ENCODE measurements at regions not wholly inside any gene's neighbourhood (a gene's known extent, or its start where the extent isn't known, plus 50 kb on each side); places are given as distances from the start of the nearest gene placed in this dataset.

GRCh38 chr12:76631741-76632140 is 72.2 kb upstream of the OSBPL8 start:
- Histone ChIP-seq H3K4me3 (no peak overlapping the region), H2AFZ (replicated peaks) (no peak overlapping the region), H3K4me2 (no peak overlapping the region), H3K27ac (no peak overlapping the region), H4K20me1 (ENCODE audit: low read depth) (no peaks in the 10 kb centered on the region), H3K9ac (no peak overlapping the region), H3K27me3 (no peaks in the 10 kb centered on the region), H3K9me3 (ENCODE audit: low read depth) (no peaks in the 10 kb centered on the region), H3K36me3 (no peaks in the 10 kb centered on the region), H3K4me1 (peaks cover 16% of the 10 kb centered on the region), H3F3A (ENCODE audit: low read depth) (no peaks in the 10 kb centered on the region), H3K79me2 (ENCODE audit: low read depth) (no peaks in the 10 kb centered on the region)
- H3K27ac Mint-ChIP-seq, result no peak overlapping the region
- H3K9me3 Mint-ChIP-seq, result no peaks in the 10 kb centered on the region
- no peak for DNase-seq (ENCODE audit: low spot score)
- peaks cover 20% of the 10 kb centered on the region for H3K4me1 Mint-ChIP-seq
- TF ChIP-seq CTCF (IDR thresholded peaks at IDR 0.05) (no peak), EZH2 (IDR thresholded peaks at IDR 0.05) (no peak), EZH2phosphoT487 (IDR thresholded peaks at IDR 0.05) (no peak)
- no peak overlapping the region for H3K4me3 Mint-ChIP-seq
- no peaks in the 10 kb centered on the region for H3K27me3 Mint-ChIP-seq (ENCODE audit: insufficient read depth, low read depth)
- H3K36me3 Mint-ChIP-seq, result no peaks in the 10 kb centered on the region

GRCh38 chr12:76633415-76633814 is 73.8 kb upstream of the OSBPL8 start:
- H4K20me1 ChIP-seq (ENCODE audit: low read depth), result no peaks in the 10 kb centered on the region

GRCh38 chr12:76634133-76634532 is 74.6 kb upstream of the OSBPL8 start:
- Histone ChIP-seq H3K27me3 (no peaks in the 10 kb centered on the region), H3K79me2 (ENCODE audit: low read depth) (no peaks in the 10 kb centered on the region), H2AFZ (replicated peaks) (no peak overlapping the region), H4K20me1 (ENCODE audit: low read depth) (no peaks in the 10 kb centered on the region), H3K9me3 (ENCODE audit: low read depth) (no peaks in the 10 kb centered on the region), H3F3A (ENCODE audit: low read depth) (no peaks in the 10 kb centered on the region), H3K4me2 (peak overlapping the region; percentile 65), H3K9ac (no peak overlapping the region), H3K4me1 (peaks cover 16% of the 10 kb centered on the region), H3K36me3 (no peaks in the 10 kb centered on the region), H3K4me3 (peak overlapping the region; percentile 20), H3K27ac (no peak overlapping the region)
- H3K4me3 Mint-ChIP-seq, result no peak overlapping the region
- peak; percentile 73 for DNase-seq (ENCODE audit: low spot score)
- TF ChIP-seq CTCF (IDR thresholded peaks at IDR 0.05) (no peak), EZH2phosphoT487 (IDR thresholded peaks at IDR 0.05) (no peak), EZH2 (IDR thresholded peaks at IDR 0.05) (no peak)
- H3K36me3 Mint-ChIP-seq, result no peaks in the 10 kb centered on the region
- peaks cover 20% of the 10 kb centered on the region for H3K4me1 Mint-ChIP-seq
- H3K9me3 Mint-ChIP-seq, result no peaks in the 10 kb centered on the region
- peak overlapping the region; percentile 81 for H3K27ac Mint-ChIP-seq
- no peaks in the 10 kb centered on the region for H3K27me3 Mint-ChIP-seq (ENCODE audit: insufficient read depth, low read depth)

More at GRCh38 chr12:76633415-76633814, 73.8 kb upstream of the OSBPL8 start:
- Histone ChIP-seq H3K27me3 (no peaks in the 10 kb centered on the region), H3F3A (ENCODE audit: low read depth) (no peaks in the 10 kb centered on the region), H3K9me3 (ENCODE audit: low read depth) (no peaks in the 10 kb centered on the region), H2AFZ (replicated peaks) (no peak overlapping the region), H3K79me2 (ENCODE audit: low read depth) (no peaks in the 10 kb centered on the region), H3K4me3 (no peak overlapping the region), H3K27ac (no peak overlapping the region), H3K9ac (no peak overlapping the region), H3K4me2 (no peak overlapping the region), H3K36me3 (no peaks in the 10 kb centered on the region), H3K4me1 (peaks cover 16% of the 10 kb centered on the region)
- no peaks in the 10 kb centered on the region for H3K9me3 Mint-ChIP-seq
- no peaks in the 10 kb centered on the region for H3K27me3 Mint-ChIP-seq (ENCODE audit: insufficient read depth, low read depth)
- no peaks in the 10 kb centered on the region for H3K36me3 Mint-ChIP-seq
- no peak overlapping the region for H3K4me3 Mint-ChIP-seq
- H3K4me1 Mint-ChIP-seq, result peaks cover 20% of the 10 kb centered on the region
- no peak for TF ChIP-seq CTCF (IDR thresholded peaks at IDR 0.05)
- no peak for DNase-seq (ENCODE audit: low spot score)
- peak overlapping the region; percentile 52 for H3K27ac Mint-ChIP-seq
